ENCODE measurements at regions not wholly inside any gene's neighbourhood (a gene's known extent, or its start where the extent isn't known, plus 50 kb on each side); places are given as distances from the start of the nearest gene placed in this dataset.

- no peak overlapping the region for H3K4me3 ChIP-seq (ENCODE audit: low read depth, low read length)
- DNase-seq (ENCODE audit: low read depth): no peak
- TF ChIP-seq MYC (IDR thresholded peaks at IDR 0.05; ENCODE audit: low read depth, low read length) (no peak), POLR2A (IDR thresholded peaks at IDR 0.05; ENCODE audit: extremely low read depth, insufficient read length) (no peak), MAX (IDR thresholded peaks at IDR 0.05; ENCODE audit: low read depth, low read length) (no peak), CTCF (IDR thresholded peaks at IDR 0.05; ENCODE audit: low read depth, low read length) (no peak)
Observed at GRCh38 chr14:97368049-97368448, 570.9 kb downstream of the VRK1 start.

GRCh38 chr14:97368900-97369564 is 571.9 kb downstream of the VRK1 start:
- DNase-seq (ENCODE audit: low read depth): no peak
- TF ChIP-seq MYC (IDR thresholded peaks at IDR 0.05; ENCODE audit: low read depth, low read length) (no peak), POLR2A (IDR thresholded peaks at IDR 0.05; ENCODE audit: extremely low read depth, insufficient read length) (no peak), MAX (IDR thresholded peaks at IDR 0.05; ENCODE audit: low read depth, low read length) (no peak), CTCF (IDR thresholded peaks at IDR 0.05; ENCODE audit: low read depth, low read length) (no peak)
- no peak overlapping the region for H3K4me3 ChIP-seq (ENCODE audit: low read depth, low read length)

GRCh38 chr14:97369901-97370300 is 572.7 kb downstream of the VRK1 start:
- TF ChIP-seq POLR2A (IDR thresholded peaks at IDR 0.05; ENCODE audit: extremely low read depth, insufficient read length) (no peak), MYC (IDR thresholded peaks at IDR 0.05; ENCODE audit: low read depth, low read length) (no peak), CTCF (IDR thresholded peaks at IDR 0.05; ENCODE audit: low read depth, low read length) (no peak), MAX (IDR thresholded peaks at IDR 0.05; ENCODE audit: low read depth, low read length) (no peak)
- H3K4me3 ChIP-seq (ENCODE audit: low read depth, low read length): no peak overlapping the region
- DNase-seq (ENCODE audit: low read depth): no peak

GRCh38 chr14:97376310-97376709 is 579.1 kb downstream of the VRK1 start:
- no peak overlapping the region for H3K4me3 ChIP-seq (ENCODE audit: low read depth, low read length)
- DNase-seq (ENCODE audit: low read depth): no peak
- no peak for TF ChIP-seq MAX (IDR thresholded peaks at IDR 0.05; ENCODE audit: low read depth, low read length)
- no peak for TF ChIP-seq MYC (IDR thresholded peaks at IDR 0.05; ENCODE audit: low read depth, low read length)
- no peak for TF ChIP-seq POLR2A (IDR thresholded peaks at IDR 0.05; ENCODE audit: extremely low read depth, insufficient read length)
- no peak for TF ChIP-seq CTCF (IDR thresholded peaks at IDR 0.05; ENCODE audit: low read depth, low read length)

- no peak overlapping the region for H3K4me3 ChIP-seq (ENCODE audit: low read depth, low read length)
- DNase-seq (ENCODE audit: low read depth): no peak
- TF ChIP-seq CTCF (IDR thresholded peaks at IDR 0.05; ENCODE audit: low read depth, low read length) (no peak), MYC (IDR thresholded peaks at IDR 0.05; ENCODE audit: low read depth, low read length) (no peak), MAX (IDR thresholded peaks at IDR 0.05; ENCODE audit: low read depth, low read length) (no peak), POLR2A (IDR thresholded peaks at IDR 0.05; ENCODE audit: extremely low read depth, insufficient read length) (no peak)
Observed at GRCh38 chr14:97377550-97377949, 580.4 kb downstream of the VRK1 start.

All from NB4 (cell line).